OCI-LY7 (cell line): ENCODE measurements at regions not wholly inside any gene's neighbourhood (a gene's known extent, or its start where the extent isn't known, plus 50 kb on each side); places are given as distances from the start of the nearest gene placed in this dataset.

ENCODE experiments used
- BruUV-seq: library from RNA; stranded (reverse); fragments of 400-500 nt; replicated peaks from 2 replicates; lab custom pipeline; 2021; lab: Mats Ljungman, UMichigan
- CTCF ChIA-PET: fragments of 300-600 bp; sonication (Branson Sonifier 250); formaldehyde crosslinking; loops from one replicate; lab custom pipeline; 2022; ENCODE audit warnings: antibody characterized with exemption; ENCODE audit not compliant: unreplicated experiment; lab: Charles Lee
- POLR2A ChIA-PET: fragments of 300-600 bp; sonication (Branson Sonifier 250); formaldehyde crosslinking; loops from one replicate; lab custom pipeline; 2022; ENCODE audit warnings: antibody characterized with exemption; lab: Charles Lee
- DNase-seq: peaks from one replicate; pipeline ENCODE4 v3.0.0-alpha.2; 2015; ENCODE audit warnings: low spot score
- H2AFZ ChIP-seq: fragments of 200-600 bp; sonication (generic), shearing (Covaris generic); 2 replicates; pipeline ENCODE4 v1.6.1; 2014; ENCODE audit warnings: mild to moderate bottlenecking, antibody characterized with exemption, low read length, moderate library complexity
- H3K27ac ChIP-seq: fragments of 200-600 bp; sonication (generic); 2 replicates; pipeline ENCODE4 v1.5.1; 2014; ENCODE audit warnings: mixed run types, low read depth, mild to moderate bottlenecking, moderate library complexity, low read length, inconsistent platforms; ENCODE audit not compliant: poor library complexity, severe bottlenecking
- H3K36me3 ChIP-seq: fragments of 200-600 bp; sonication (generic); 2 replicates; pipeline ENCODE4 v1.6.1; 2014; ENCODE audit warnings: mild to moderate bottlenecking, antibody characterized with exemption, low read length, moderate library complexity, mixed read lengths; ENCODE audit not compliant: insufficient read depth
- H3K4me1 ChIP-seq: fragments of 200-600 bp; sonication (generic); 2 replicates; pipeline ENCODE4 v1.5.1; 2014; ENCODE audit warnings: mild to moderate bottlenecking, low read length; ENCODE audit not compliant: insufficient read depth, poor library complexity, severe bottlenecking
- H3K4me2 ChIP-seq: fragments of 200-600 bp; sonication (generic); 2 replicates; pipeline ENCODE4 v1.6.1; 2014; ENCODE audit warnings: mild to moderate bottlenecking, low read length
- H3K4me3 ChIP-seq: fragments of 200-600 bp; sonication (generic); 2 replicates; pipeline ENCODE4 v1.5.1; 2014; ENCODE audit warnings: mild to moderate bottlenecking, low read depth, low read length; ENCODE audit not compliant: poor library complexity, severe bottlenecking
- H3K79me2 ChIP-seq: fragments of 200-600 bp; sonication (generic); 2 replicates; pipeline ENCODE4 v1.6.1; 2016; ENCODE audit warnings: low read depth, mild to moderate bottlenecking, low read length, moderate library complexity, mixed read lengths; ENCODE audit not compliant: insufficient read depth
- H3K9me2 ChIP-seq: fragments of 200-600 bp; sonication (generic); 2 replicates; pipeline ENCODE4 v1.6.1; 2016; ENCODE audit warnings: mild to moderate bottlenecking, low read length, mixed read lengths; ENCODE audit not compliant: insufficient read depth
- H3K9me3 ChIP-seq: fragments of 200-600 bp; sonication (generic); 2 replicates; pipeline ENCODE4 v1.6.1; 2014; ENCODE audit warnings: mild to moderate bottlenecking, mixed run types, low read length, mixed read lengths
- H4K20me1 ChIP-seq: fragments of 200-600 bp; sonication (generic); 2 replicates; pipeline ENCODE4 v1.6.1; 2014; ENCODE audit warnings: mild to moderate bottlenecking, antibody characterized with exemption, low read length, moderate library complexity, mixed read lengths; ENCODE audit not compliant: insufficient read depth
- CTCF ChIP-seq: fragments of 200-600 bp; sonication (generic); conservative IDR thresholded peaks from 2 replicates; pipeline ENCODE4 v1.5.1; 2014; ENCODE audit warnings: mild to moderate bottlenecking, antibody characterized with exemption, low read length, moderate library complexity, mixed read lengths
- EZH2phosphoT487 ChIP-seq: fragments of 200-600 bp; sonication (generic); IDR thresholded peaks from 2 replicates; pipeline ENCODE4 v1.6.1; 2018; ENCODE audit warnings: low read depth, borderline replicate concordance, mild to moderate bottlenecking, mixed run types, antibody characterized with exemption, low read length, moderate library complexity, mixed read lengths
- intact Hi-C: fragments of 100-400 bp; cut with micrococcal nuclease; formaldehyde crosslinking; loops from one replicate; pipeline ENCODE4 v1.10.0; 2022; ENCODE audit not compliant: unreplicated experiment

GRCh38 chr14:26729851-26730250 is 132.0 kb upstream of the NOVA1 start:
- Histone ChIP-seq H3K27ac (no peak overlapping the region), H2AFZ (no peak overlapping the region), H3K36me3 (no peaks in the 10 kb centered on the region), H4K20me1 (no peaks in the 10 kb centered on the region), H3K79me2 (no peaks in the 10 kb centered on the region), H3K4me3 (no peak overlapping the region), H3K4me2 (no peak overlapping the region), H3K9me2 (no peaks in the 10 kb centered on the region), H3K4me1 (no peaks in the 10 kb centered on the region), H3K9me3 (peaks cover 9% of the 10 kb centered on the region; the same call in 1 of the 2 replicates)
- ChIA-PET CTCF (no interaction called here), POLR2A (no interaction called here)
- BruUV-seq: no TSS peak
- TF ChIP-seq EZH2phosphoT487 (no peak), CTCF (no peak)
- intact Hi-C loops: no loop called here
- DNase-seq: no peak

GRCh38 chr14:26730929-26731618 is 133.2 kb upstream of the NOVA1 start:
- no peak for TF ChIP-seq EZH2phosphoT487
- peak; percentile 58 for TF ChIP-seq CTCF
- Histone ChIP-seq H4K20me1 (no peaks in the 10 kb centered on the region), H2AFZ (no peak overlapping the region), H3K27ac (no peak overlapping the region), H3K79me2 (no peaks in the 10 kb centered on the region), H3K4me3 (no peak overlapping the region), H3K4me2 (no peak overlapping the region), H3K9me3 (peaks cover 9% of the 10 kb centered on the region; the same call in 1 of the 2 replicates), H3K4me1 (no peaks in the 10 kb centered on the region), H3K9me2 (no peaks in the 10 kb centered on the region), H3K36me3 (no peaks in the 10 kb centered on the region)
- POLR2A ChIA-PET: no interaction called here
- BruUV-seq: no TSS peak
- CTCF ChIA-PET: no interaction called here
- peak; percentile 0 for DNase-seq
- intact Hi-C loops: no loop called here

GRCh38 chr14:26735811-26736210 is 138.0 kb upstream of the NOVA1 start:
- TF ChIP-seq CTCF: no peak
- ChIA-PET POLR2A (no interaction called here), CTCF (no interaction called here)
- H3K9me2 ChIP-seq: no peaks in the 10 kb centered on the region
- no peak overlapping the region for H3K4me3 ChIP-seq
- H3K4me1 ChIP-seq: no peaks in the 10 kb centered on the region
- no peak overlapping the region for H3K4me2 ChIP-seq
- peaks cover 1% of the 10 kb centered on the region; the same call in 1 of the 2 replicates for H3K9me3 ChIP-seq
- no peaks in the 10 kb centered on the region for H3K79me2 ChIP-seq
- H2AFZ ChIP-seq: no peak overlapping the region
- no peaks in the 10 kb centered on the region for H3K36me3 ChIP-seq
- no peak overlapping the region for H3K27ac ChIP-seq
- DNase-seq: no peak
- no peaks in the 10 kb centered on the region for H4K20me1 ChIP-seq
- no TSS peak for BruUV-seq
- intact Hi-C loops: no loop called here
